Ectodermal cell (in vitro differentiated cells): ENCODE measurements at regions not wholly inside any gene's neighbourhood (a gene's known extent, or its start where the extent isn't known, plus 50 kb on each side); places are given as distances from the start of the nearest gene placed in this dataset.

Experiments
- H3K27ac ChIP-seq: 2 replicates; pipeline ENCODE4 v1.7.0; 2013; ENCODE audit warnings: mild to moderate bottlenecking, low read depth, low read length; ENCODE audit not compliant: insufficient read depth, poor library complexity, severe bottlenecking
- H3K27me3 ChIP-seq: 2 replicates; pipeline ENCODE4 v1.7.0; 2013; ENCODE audit warnings: mild to moderate bottlenecking, low read length; ENCODE audit not compliant: insufficient read depth, control insufficient read depth, poor library complexity, severe bottlenecking
- H3K36me3 ChIP-seq: one replicate; pipeline ENCODE4 v1.7.0; 2013; ENCODE audit warnings: low read length; ENCODE audit not compliant: control insufficient read depth, insufficient read depth
- H3K4me1 ChIP-seq: one replicate; pipeline ENCODE4 v1.7.0; 2013; ENCODE audit warnings: low read length; ENCODE audit not compliant: control insufficient read depth, insufficient read depth
- H3K4me3 ChIP-seq: 2 replicates; pipeline ENCODE4 v1.7.0; 2013; ENCODE audit warnings: low read depth, low read length, control low read depth; ENCODE audit not compliant: insufficient read depth
- H3K9me3 ChIP-seq: 2 replicates; pipeline ENCODE4 v1.7.0; 2013; ENCODE audit warnings: mild to moderate bottlenecking, low read length, moderate library complexity; ENCODE audit not compliant: control insufficient read depth
- WGBS, 2 experiments: methylation state at CpG; one replicate each; pipeline ENCODE4 v1.1.7; 2013; ENCODE audit warnings: missing lambda C conversion rate in 2 of 2; 5-methylcytosine and 5-hydroxymethylcytosine counted together

DNA sequence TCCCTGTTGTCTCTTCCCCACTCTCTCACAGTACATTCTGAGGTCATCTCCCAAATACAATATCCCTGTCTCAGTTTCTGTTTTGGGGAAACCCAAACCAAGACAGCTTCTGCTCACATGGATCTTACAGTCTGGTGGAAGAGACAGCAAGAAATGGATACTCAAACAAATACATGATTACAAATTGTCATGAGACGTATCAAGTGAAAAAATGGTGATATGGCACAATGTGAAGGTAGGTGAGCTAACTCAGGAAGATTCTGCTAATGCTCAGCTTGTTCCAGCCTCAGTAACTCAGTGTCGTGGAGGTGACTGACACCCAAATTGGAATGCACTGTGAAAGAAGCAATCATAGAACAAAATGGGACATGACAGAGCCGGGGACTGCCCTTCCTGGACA lies 68.3 kb downstream of the CHST1 start:
- no peaks in the 10 kb centered on the region for H3K36me3 ChIP-seq
- H3K4me1 ChIP-seq: no peaks in the 10 kb centered on the region
- no peak overlapping the region for H3K4me3 ChIP-seq
- no peak overlapping the region for H3K27ac ChIP-seq
- 79 to 84% methylated on average over 3 of the region's 3 CpGs for WGBS, 2 experiments
- no peaks in the 10 kb centered on the region for H3K27me3 ChIP-seq
- no peaks in the 10 kb centered on the region for H3K9me3 ChIP-seq

- 87 to 93% methylated on average over 6 of the region's 6 CpGs for WGBS, 2 experiments
- H3K27me3 ChIP-seq: no peaks in the 10 kb centered on the region
Observed at GRCh38 chr11:45596571-45596970, 68.9 kb downstream of the CHST1 start.

GRCh38 chr11:45593992-45594391 lies 71.4 kb downstream of the CHST1 start:
- H3K27ac ChIP-seq: no peak overlapping the region
- no peaks in the 10 kb centered on the region for H3K4me1 ChIP-seq
- WGBS, 2 experiments: 95 to 96% methylated on average over 4 of the region's 4 CpGs
- no peaks in the 10 kb centered on the region for H3K27me3 ChIP-seq
- no peak overlapping the region for H3K4me3 ChIP-seq
- no peaks in the 10 kb centered on the region for H3K36me3 ChIP-seq
- H3K9me3 ChIP-seq: no peaks in the 10 kb centered on the region

More at GRCh38 chr11:45596571-45596970, 68.9 kb downstream of the CHST1 start:
- Histone ChIP-seq H3K4me1 (no peaks in the 10 kb centered on the region), H3K4me3 (no peak overlapping the region), H3K27ac (no peak overlapping the region), H3K36me3 (no peaks in the 10 kb centered on the region), H3K9me3 (no peaks in the 10 kb centered on the region)

GRCh38 chr11:45592636-45593035 lies 72.8 kb downstream of the CHST1 start:
- H3K4me3 ChIP-seq: no peak overlapping the region
- no peaks in the 10 kb centered on the region for H3K36me3 ChIP-seq
- no peaks in the 10 kb centered on the region for H3K4me1 ChIP-seq
- 91 to 95% methylated on average over 6 of the region's 6 CpGs for WGBS, 2 experiments
- no peak overlapping the region for H3K27ac ChIP-seq
- no peaks in the 10 kb centered on the region for H3K27me3 ChIP-seq
- H3K9me3 ChIP-seq: no peaks in the 10 kb centered on the region

GRCh38 chr11:45590743-45591142 lies 74.7 kb downstream of the CHST1 start:
- no peaks in the 10 kb centered on the region for H3K27me3 ChIP-seq
- no peak overlapping the region for H3K4me3 ChIP-seq
- WGBS, 2 experiments: 90 to 92% methylated on average over 3 of the region's 3 CpGs
- H3K9me3 ChIP-seq: no peaks in the 10 kb centered on the region
- no peaks in the 10 kb centered on the region for H3K4me1 ChIP-seq
- H3K36me3 ChIP-seq: no peaks in the 10 kb centered on the region
- no peak overlapping the region for H3K27ac ChIP-seq

GRCh38 chr11:45585205-45585604 lies 80.2 kb downstream of the CHST1 start:
- WGBS, 2 experiments: 79 to 81% methylated on average over 5 of the region's 5 CpGs
- H3K27me3 ChIP-seq: no peaks in the 10 kb centered on the region

DNA sequence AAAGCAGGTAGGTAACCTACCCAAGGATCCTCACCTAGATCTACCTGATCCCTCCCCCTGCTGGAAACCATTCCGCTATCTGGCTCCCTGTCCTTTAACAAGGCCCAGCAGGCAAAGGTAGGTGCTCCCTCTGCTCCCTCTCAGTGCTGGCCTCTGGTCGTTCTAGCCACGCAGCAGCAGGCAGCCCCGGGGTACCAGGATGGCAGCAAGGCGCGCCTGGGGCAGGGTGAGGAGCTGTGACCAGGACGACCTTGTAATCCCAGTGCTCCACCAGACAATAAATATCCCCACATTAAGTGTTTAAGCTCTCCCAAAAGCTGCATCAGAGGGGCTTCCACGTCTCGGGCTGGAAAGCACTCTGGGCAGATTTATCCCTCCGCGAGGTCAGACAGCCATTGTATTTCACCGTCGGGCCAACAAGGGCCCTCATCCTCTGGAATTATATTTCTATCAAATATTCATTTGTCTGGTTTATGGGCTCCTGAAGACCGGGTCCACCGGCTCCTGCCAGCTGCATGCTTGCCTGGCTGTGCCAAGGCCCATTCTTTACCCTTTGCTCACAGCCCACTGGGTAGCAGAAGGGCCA lies 81.3 kb downstream of the CHST1 start:
- Histone ChIP-seq H3K4me3 (no peak overlapping the region), H3K27me3 (no peaks in the 10 kb centered on the region), H3K27ac (no peak overlapping the region), H3K36me3 (no peaks in the 10 kb centered on the region), H3K4me1 (no peaks in the 10 kb centered on the region), H3K9me3 (no peaks in the 10 kb centered on the region)
- WGBS, 2 experiments: 91 to 92% methylated on average over 15 of the region's 15 CpGs

More at GRCh38 chr11:45585205-45585604, 80.2 kb downstream of the CHST1 start:
- no peaks in the 10 kb centered on the region for H3K36me3 ChIP-seq
- H3K4me1 ChIP-seq: no peaks in the 10 kb centered on the region
- H3K9me3 ChIP-seq: no peaks in the 10 kb centered on the region
- no peak overlapping the region for H3K27ac ChIP-seq
- H3K4me3 ChIP-seq: no peak overlapping the region

DNA sequence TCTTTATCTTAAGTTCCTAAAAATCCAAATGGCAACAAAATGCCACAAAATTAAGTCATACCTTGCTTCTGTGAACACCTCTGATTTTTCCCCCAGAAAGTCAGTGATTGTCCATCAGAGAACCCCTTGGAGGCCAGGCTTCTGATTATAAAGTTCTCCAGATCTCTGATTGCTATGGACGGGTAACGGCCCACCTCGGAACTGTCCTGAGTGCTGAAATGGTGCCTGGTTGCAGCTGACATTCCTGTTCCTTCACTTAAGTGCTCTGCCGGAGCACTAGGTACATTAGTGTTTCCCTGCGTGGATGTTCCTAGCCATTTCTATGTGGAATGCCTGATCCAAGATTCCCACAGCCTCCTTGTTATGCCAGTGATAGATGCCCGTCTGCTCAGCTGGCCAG lies 85.0 kb downstream of the CHST1 start:
- Histone ChIP-seq H3K36me3 (no peaks in the 10 kb centered on the region), H3K27me3 (no peaks in the 10 kb centered on the region)
- 50 to 51% methylated on average over 6 of the region's 6 CpGs for WGBS, 2 experiments

DNA sequence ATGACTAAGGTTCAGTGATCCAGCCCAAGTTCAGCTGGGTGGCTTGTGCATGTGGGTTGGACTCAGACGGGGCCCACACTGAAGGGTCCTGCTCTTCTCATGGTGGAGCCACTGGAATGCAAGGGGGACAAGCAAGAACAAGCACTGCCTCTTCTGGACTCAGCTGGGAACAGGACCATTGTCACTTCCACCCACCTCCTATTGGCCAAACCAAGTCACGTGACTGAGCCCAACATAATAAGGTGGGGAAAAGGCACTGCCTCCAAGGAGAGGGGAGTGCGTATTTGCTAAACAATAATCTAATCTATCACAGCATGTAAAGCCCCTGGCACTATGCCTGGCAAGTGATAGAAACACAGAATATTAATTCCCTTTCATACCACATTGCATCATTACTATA lies 87.1 kb downstream of the CHST1 start:
- peaks cover 17% of the 10 kb centered on the region for H3K4me1 ChIP-seq
- H3K4me3 ChIP-seq: no peak overlapping the region
- H3K9me3 ChIP-seq: no peaks in the 10 kb centered on the region
- H3K36me3 ChIP-seq: no peaks in the 10 kb centered on the region
- no peaks in the 10 kb centered on the region for H3K27me3 ChIP-seq
- WGBS, 2 experiments: 94 to 95% methylated on average over 3 of the region's 3 CpGs
- no peak overlapping the region for H3K27ac ChIP-seq

More for the DNA sequence above, 85.0 kb downstream of the CHST1 start:
- no peaks in the 10 kb centered on the region for H3K9me3 ChIP-seq
- peaks cover 17% of the 10 kb centered on the region for H3K4me1 ChIP-seq
- H3K27ac ChIP-seq: no peak overlapping the region
- H3K4me3 ChIP-seq: no peak overlapping the region

GRCh38 chr11:45577752-45578151 lies 87.7 kb downstream of the CHST1 start:
- Histone ChIP-seq H3K9me3 (no peaks in the 10 kb centered on the region), H3K27me3 (no peaks in the 10 kb centered on the region), H3K36me3 (no peaks in the 10 kb centered on the region), H3K4me1 (peaks cover 17% of the 10 kb centered on the region), H3K27ac (no peak overlapping the region), H3K4me3 (no peak overlapping the region)
- 8 to 14% methylated on average over 4 of the region's 4 CpGs for WGBS, 2 experiments
